GM20000 (cell line): ENCODE measurements at regions not wholly inside any gene's neighbourhood (a gene's known extent, or its start where the extent isn't known, plus 50 kb on each side); places are given as distances from the start of the nearest gene placed in this dataset.

Source experiments
- DNase-seq: peaks from one replicate; pipeline ENCODE4 v3.0.0; 2012; ENCODE audit warnings: low spot score
- CTCF ChIP-seq: IDR thresholded peaks from 2 replicates; pipeline ENCODE4 v1.5.1; 2012; ENCODE audit warnings: mild to moderate bottlenecking, control low read depth; ENCODE audit errors: extremely low read depth, missing control alignments

- no peak for TF ChIP-seq CTCF
- DNase-seq: no peak
Observed at GRCh38 chr2:196479350-196479749, 160.2 kb upstream of the CCDC150 start.

- no peak for TF ChIP-seq CTCF
Observed at GRCh38 chr2:196480653-196481323, 158.7 kb upstream of the CCDC150 start.

GRCh38 chr2:196481324-196481697 lies 158.2 kb upstream of the CCDC150 start:
- DNase-seq: no peak
- no peak for TF ChIP-seq CTCF

More at GRCh38 chr2:196480653-196481323, 158.7 kb upstream of the CCDC150 start:
- no peak for DNase-seq

GRCh38 chr2:196482119-196483065 lies 157.1 kb upstream of the CCDC150 start:
- no peak for DNase-seq
- no peak for TF ChIP-seq CTCF

DNA sequence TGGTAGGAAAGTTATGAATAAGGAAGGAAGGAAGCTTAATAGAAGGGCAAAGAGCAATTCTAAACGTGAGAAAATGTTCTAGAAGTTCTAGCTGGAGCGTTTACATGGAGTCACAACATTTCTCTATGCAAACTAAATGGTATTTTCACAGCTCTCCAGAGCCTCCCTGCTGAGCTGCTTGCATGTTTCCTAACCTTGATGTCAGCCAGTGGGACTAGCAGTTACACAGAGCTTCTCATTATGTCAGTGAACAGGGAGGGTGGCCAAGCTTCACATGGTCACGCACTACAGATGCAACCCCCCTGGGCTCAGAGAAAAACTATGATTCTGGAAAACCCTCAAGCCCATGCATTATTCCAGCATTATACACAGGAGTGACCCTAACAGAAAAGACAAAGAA lies 153.4 kb upstream of the CCDC150 start:
- TF ChIP-seq CTCF: no peak
- DNase-seq: no peak

DNA sequence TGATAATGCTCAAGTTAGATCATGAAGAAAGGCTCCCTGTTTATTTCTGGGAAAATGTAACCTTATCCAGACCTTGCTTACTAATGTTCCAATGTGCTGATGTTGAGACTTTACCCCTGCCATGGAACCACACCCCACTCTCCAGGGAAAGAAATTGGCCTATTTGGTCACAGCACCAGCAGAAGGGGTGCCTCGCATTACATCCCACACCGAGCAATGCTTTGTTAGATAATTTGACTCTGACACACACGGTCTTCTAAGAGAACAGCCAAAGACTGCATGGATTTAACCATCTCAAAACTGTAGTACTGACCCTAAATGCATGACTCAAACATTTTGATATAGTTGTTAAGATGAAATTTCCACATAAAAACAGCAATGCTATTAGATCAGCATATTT lies 152.1 kb upstream of the CCDC150 start:
- TF ChIP-seq CTCF: no peak
- DNase-seq: no peak

GRCh38 chr2:196489371-196489770 lies 150.1 kb upstream of the CCDC150 start:
- TF ChIP-seq CTCF: no peak
- DNase-seq: no peak
